NT2/D1 (cell line): ENCODE measurements at regions not wholly inside any gene's neighbourhood (a gene's known extent, or its start where the extent isn't known, plus 50 kb on each side); places are given as distances from the start of the nearest gene placed in this dataset.

ENCODE experiments used
- DNase-seq: peaks from one replicate; pipeline ENCODE4 v3.0.0-alpha.2; 2011; ENCODE audit warnings: low read depth, low spot score
- H3K27me3 ChIP-seq: 2 replicates; pipeline ENCODE4 v1.6.0; 2011; ENCODE audit warnings: mild to moderate bottlenecking; ENCODE audit not compliant: insufficient read length, insufficient read depth
- H3K36me3 ChIP-seq: 2 replicates; pipeline ENCODE4 v1.6.1; 2011; ENCODE audit warnings: mild to moderate bottlenecking, low read length, mixed read lengths; ENCODE audit not compliant: insufficient read depth, insufficient read length
- H3K4me1 ChIP-seq: 2 replicates; pipeline ENCODE4 v1.5.1; 2011; ENCODE audit not compliant: insufficient read depth, insufficient read length
- H3K4me3 ChIP-seq: 2 replicates; pipeline ENCODE4 v1.5.1; 2011; ENCODE audit warnings: low read depth; ENCODE audit not compliant: insufficient read length
- H3K9ac ChIP-seq: 2 replicates; pipeline ENCODE4 v1.6.0; 2011; ENCODE audit warnings: low read depth; ENCODE audit not compliant: insufficient read length
- H3K9me3 ChIP-seq: 2 replicates; pipeline ENCODE4 v1.5.1; 2011; ENCODE audit warnings: mild to moderate bottlenecking, low read length; ENCODE audit not compliant: insufficient read depth
- SUZ12 ChIP-seq: IDR thresholded peaks from 2 replicates; pipeline ENCODE4 v1.6.1; 2011; ENCODE audit not compliant: insufficient read length, insufficient read depth; ENCODE audit errors: extremely low read depth
- YY1 ChIP-seq: IDR thresholded peaks from 2 replicates; pipeline ENCODE4 v1.6.1; 2011; ENCODE audit not compliant: insufficient read length, insufficient read depth
- ZNF274 ChIP-seq: IDR thresholded peaks from 2 replicates; pipeline ENCODE4 v1.6.1; 2011; ENCODE audit warnings: mild to moderate bottlenecking, low read depth, low read length

DNA sequence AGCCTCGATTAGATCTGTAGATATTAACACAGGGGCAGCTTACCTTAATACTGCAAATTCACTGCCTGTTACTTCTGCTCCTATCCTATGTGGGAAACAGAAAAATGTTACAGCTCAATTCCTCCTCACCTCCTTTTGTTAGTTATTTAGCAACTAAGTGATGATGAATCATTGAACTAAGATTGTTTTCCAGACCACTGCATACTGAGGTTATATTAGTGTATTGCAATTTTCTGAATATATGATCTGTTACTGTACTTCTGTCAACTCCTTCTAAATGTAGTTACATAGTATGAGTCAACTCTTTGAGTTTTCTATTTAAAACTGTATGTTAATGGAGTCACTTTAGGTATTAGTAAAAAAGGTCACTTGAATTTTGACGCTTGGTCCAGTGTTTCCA lies 331.5 kb upstream of the SLCO3A1 start:
- no peaks in the 10 kb centered on the region for H3K4me1 ChIP-seq
- no peaks in the 10 kb centered on the region for H3K27me3 ChIP-seq
- H3K36me3 ChIP-seq, result no peaks in the 10 kb centered on the region
- H3K4me3 ChIP-seq, result no peak overlapping the region
- peaks cover 31% of the 10 kb centered on the region for H3K9me3 ChIP-seq
- TF ChIP-seq ZNF274, result no peak
- TF ChIP-seq SUZ12, result no peak
- no peak for TF ChIP-seq YY1
- no peak overlapping the region for H3K9ac ChIP-seq
- no peak for DNase-seq

DNA sequence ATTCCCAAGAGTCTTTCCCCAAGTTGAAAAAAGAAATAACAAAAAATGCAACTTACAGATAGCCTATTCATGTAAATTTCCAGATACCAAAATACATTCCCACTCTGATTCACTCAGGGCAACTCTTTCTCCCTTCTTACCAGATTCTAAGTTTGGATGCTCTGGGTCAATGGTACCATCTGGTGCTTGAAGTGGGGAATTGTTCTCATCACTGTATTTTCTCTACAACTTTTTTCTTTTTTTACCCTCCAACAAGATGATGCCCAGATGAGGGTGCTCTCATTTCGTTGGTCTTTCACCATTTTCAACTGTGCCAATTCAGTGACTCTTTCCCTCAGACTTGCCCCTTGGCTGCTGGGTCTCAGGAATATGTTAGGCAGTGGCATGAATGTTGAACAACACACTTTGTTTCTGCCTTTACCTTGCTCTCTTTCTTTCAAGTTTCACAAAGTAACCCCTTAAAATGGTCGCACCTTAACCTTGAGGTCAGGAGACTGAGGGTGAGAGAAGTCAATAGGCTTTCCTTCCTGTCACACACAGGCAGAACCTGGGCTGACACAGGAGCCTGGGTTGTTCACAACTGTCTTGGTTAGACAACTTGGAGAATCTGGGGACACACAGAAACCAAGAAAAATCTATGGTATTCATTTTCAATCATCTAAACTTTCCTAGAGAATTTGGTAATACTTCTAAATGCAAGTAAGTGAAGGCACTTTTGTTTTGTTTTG lies 330.7 kb upstream of the SLCO3A1 start:
- TF ChIP-seq YY1, result no peak
- TF ChIP-seq ZNF274, result no peak
- TF ChIP-seq SUZ12, result no peak
- H3K4me3 ChIP-seq, result no peak overlapping the region
- peaks cover 31% of the 10 kb centered on the region for H3K9me3 ChIP-seq
- no peak overlapping the region for H3K9ac ChIP-seq
- H3K36me3 ChIP-seq, result no peaks in the 10 kb centered on the region
- DNase-seq, result no peak
- H3K4me1 ChIP-seq, result no peaks in the 10 kb centered on the region
- no peaks in the 10 kb centered on the region for H3K27me3 ChIP-seq

DNA sequence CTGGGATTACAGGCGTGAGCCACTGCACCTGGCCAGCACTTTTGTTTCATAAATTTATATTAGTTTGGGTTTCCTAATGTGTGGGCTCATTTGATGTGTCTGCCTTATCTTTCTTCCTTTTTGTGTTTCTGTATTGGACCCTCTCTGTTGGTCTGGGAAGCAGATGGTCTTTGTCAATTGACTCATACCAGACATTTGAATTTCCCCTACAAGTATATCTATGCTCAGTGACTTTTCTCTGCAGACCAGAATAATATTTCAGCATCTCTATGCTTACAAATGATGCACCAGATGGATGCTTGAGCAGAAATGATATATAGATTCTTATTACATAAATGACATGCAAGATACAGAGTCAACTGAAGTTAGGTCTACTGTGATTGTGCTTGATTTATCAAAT lies 329.9 kb upstream of the SLCO3A1 start:
- H3K9ac ChIP-seq, result no peak overlapping the region
- H3K27me3 ChIP-seq, result no peaks in the 10 kb centered on the region
- H3K36me3 ChIP-seq, result no peaks in the 10 kb centered on the region
- no peaks in the 10 kb centered on the region for H3K4me1 ChIP-seq
- DNase-seq, result no peak
- no peak overlapping the region for H3K4me3 ChIP-seq
- TF ChIP-seq ZNF274 (no peak), SUZ12 (no peak), YY1 (no peak)
- H3K9me3 ChIP-seq, result peaks cover 31% of the 10 kb centered on the region

DNA sequence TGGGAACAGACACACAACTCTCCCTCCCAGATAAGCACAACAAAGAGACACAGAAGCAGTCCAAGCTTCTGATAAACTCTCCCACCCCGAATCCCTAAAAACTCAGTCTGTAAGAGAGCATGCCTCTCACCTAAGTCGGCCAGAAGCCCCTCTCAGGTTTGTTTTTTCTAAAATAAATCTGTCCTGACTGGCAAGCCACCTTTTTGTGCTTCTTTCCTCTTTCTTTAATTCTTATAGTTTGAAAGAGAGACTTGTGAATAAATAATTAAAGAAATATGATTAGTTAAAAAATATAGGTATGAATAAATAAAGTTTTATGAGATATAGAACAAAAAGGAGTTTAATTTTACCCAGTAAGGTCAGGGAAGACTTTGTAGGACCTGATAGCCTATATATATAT lies 329.0 kb upstream of the SLCO3A1 start:
- peaks cover 31% of the 10 kb centered on the region for H3K9me3 ChIP-seq
- no peak overlapping the region for H3K4me3 ChIP-seq
- no peaks in the 10 kb centered on the region for H3K27me3 ChIP-seq
- no peak overlapping the region for H3K9ac ChIP-seq
- H3K36me3 ChIP-seq, result no peaks in the 10 kb centered on the region
- no peak for TF ChIP-seq ZNF274
- TF ChIP-seq YY1, result no peak
- TF ChIP-seq SUZ12, result no peak
- H3K4me1 ChIP-seq, result no peaks in the 10 kb centered on the region
- no peak for DNase-seq

DNA sequence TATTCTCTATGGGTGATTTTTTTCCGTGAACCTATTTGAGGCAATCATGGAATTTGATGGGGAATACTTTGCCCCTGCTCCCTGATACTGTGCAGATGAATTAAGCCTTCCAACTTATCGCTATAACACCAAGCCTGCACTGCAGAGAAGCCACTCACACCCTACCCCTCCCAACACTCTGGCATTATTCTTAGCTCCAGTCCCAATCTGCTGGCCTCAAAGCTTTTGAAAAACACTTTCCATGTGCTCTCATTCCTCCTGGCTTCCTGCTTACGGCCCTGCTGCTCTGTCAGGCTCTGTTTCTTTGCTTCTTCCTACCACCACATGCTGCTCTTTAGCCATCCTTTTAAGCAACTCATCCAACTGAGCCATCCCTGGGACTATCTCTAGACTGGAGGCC lies 327.8 kb upstream of the SLCO3A1 start:
- H3K27me3 ChIP-seq, result no peaks in the 10 kb centered on the region
- H3K4me3 ChIP-seq, result no peak overlapping the region
- no peaks in the 10 kb centered on the region for H3K36me3 ChIP-seq
- TF ChIP-seq SUZ12 (no peak), YY1 (no peak), ZNF274 (no peak)
- DNase-seq, result no peak
- no peaks in the 10 kb centered on the region for H3K4me1 ChIP-seq
- no peak overlapping the region for H3K9ac ChIP-seq
- H3K9me3 ChIP-seq, result peaks cover 31% of the 10 kb centered on the region

DNA sequence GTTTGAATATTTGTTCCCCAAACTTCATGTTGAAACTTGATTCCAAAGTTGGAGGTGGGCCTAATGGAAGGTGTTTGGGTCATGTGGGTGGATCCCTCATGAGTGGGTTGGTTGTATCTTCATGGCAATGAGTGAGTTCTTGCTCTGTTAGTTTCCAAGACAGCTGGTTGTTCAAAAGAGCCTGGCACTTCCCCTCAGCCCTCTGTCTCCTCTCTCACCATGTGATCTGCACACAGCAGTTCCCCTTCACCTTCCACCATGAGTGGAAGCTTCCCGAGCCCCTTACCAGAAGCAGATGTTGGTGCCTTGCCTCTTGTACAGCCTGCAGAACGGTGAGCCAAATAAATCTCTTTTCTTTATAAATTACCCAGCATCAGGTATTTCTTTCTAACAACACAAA lies 327.1 kb upstream of the SLCO3A1 start:
- H3K36me3 ChIP-seq, result no peaks in the 10 kb centered on the region
- H3K4me1 ChIP-seq, result no peaks in the 10 kb centered on the region
- no peak for DNase-seq
- H3K27me3 ChIP-seq, result no peaks in the 10 kb centered on the region
- no peak for TF ChIP-seq ZNF274
- no peak for TF ChIP-seq YY1
- no peak for TF ChIP-seq SUZ12
- no peak overlapping the region for H3K9ac ChIP-seq
- H3K9me3 ChIP-seq, result peaks cover 31% of the 10 kb centered on the region
- no peak overlapping the region for H3K4me3 ChIP-seq

DNA sequence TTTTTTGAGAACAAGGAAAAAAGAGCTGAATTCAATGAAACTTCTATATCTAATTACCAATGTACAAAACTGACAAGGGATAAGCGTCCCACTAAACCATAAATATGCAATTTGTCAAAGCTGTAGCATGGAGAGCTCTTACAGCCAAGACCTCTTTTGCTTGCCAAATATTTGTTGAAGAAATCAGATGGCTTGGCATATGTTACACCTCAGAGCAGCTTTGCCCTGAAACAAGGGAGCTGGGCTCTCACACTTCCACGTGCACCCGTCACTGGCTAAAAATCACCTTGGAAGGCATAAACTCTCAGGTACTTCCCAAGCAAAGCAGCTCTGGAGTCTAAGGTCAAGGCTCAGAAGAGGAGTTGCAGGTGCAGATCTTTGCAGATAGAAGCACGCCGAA lies 324.7 kb upstream of the SLCO3A1 start:
- no peak overlapping the region for H3K9ac ChIP-seq
- H3K27me3 ChIP-seq, result no peaks in the 10 kb centered on the region
- H3K36me3 ChIP-seq, result no peaks in the 10 kb centered on the region
- H3K4me3 ChIP-seq, result no peak overlapping the region
- TF ChIP-seq YY1 (no peak), SUZ12 (no peak), ZNF274 (no peak)
- H3K4me1 ChIP-seq, result no peaks in the 10 kb centered on the region
- no peak for DNase-seq
- H3K9me3 ChIP-seq, result peaks cover 28% of the 10 kb centered on the region

DNA sequence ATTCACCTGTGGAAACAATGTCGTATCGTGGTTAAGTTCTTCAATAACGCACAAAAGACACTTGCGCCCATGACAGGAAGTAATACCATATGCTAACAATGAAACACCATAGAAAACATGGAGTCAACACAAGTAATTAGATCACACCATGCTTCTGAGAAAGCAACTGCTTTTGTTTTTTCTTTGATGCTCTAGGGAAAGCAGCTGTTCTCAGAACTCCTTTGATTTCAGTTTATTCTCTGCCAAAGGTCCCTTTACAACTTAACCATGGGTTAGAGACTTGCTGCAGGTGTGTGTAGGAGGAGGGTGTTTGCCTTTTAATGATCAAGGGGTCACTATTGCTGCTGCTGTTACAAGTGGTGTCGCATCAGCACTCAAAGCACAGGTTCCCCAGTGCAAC lies 324.0 kb upstream of the SLCO3A1 start:
- H3K9me3 ChIP-seq, result peaks cover 20% of the 10 kb centered on the region
- H3K9ac ChIP-seq, result no peak overlapping the region
- no peaks in the 10 kb centered on the region for H3K36me3 ChIP-seq
- H3K27me3 ChIP-seq, result no peaks in the 10 kb centered on the region
- no peak for TF ChIP-seq SUZ12
- TF ChIP-seq ZNF274, result no peak
- no peak for TF ChIP-seq YY1
- DNase-seq, result no peak
- no peaks in the 10 kb centered on the region for H3K4me1 ChIP-seq
- no peak overlapping the region for H3K4me3 ChIP-seq
